Tibial nerve (tissue), 3 donors: ENCODE measurements at regions not wholly inside any gene's neighbourhood (a gene's known extent, or its start where the extent isn't known, plus 50 kb on each side); places are given as distances from the start of the nearest gene placed in this dataset.

ENCODE experiments used
- POLR2A ChIP-seq, 2 donors: fragments of 450-650 bp; IDR thresholded peaks; one replicate each; pipeline ENCODE4 v1.6.1; 2017; ENCODE audit warnings: antibody characterized with exemption in 2 of 2, mild to moderate bottlenecking in 2 of 2, moderate library complexity in 2 of 2
- TF ChIP-seq, protein P1 (sequence below), 5 experiments: fragments of 200-600 bp in 3 of 5; fragments of 450-650 bp in 2 of 5; sonication (generic) in 3 of 5; IDR thresholded peaks; one replicate each; pipeline ENCODE4 v1.5.1; 2016 to 2019; ENCODE audit warnings: antibody characterized with exemption in 5 of 5, mild to moderate bottlenecking in 3 of 5, moderate library complexity in 2 of 5

DNA sequence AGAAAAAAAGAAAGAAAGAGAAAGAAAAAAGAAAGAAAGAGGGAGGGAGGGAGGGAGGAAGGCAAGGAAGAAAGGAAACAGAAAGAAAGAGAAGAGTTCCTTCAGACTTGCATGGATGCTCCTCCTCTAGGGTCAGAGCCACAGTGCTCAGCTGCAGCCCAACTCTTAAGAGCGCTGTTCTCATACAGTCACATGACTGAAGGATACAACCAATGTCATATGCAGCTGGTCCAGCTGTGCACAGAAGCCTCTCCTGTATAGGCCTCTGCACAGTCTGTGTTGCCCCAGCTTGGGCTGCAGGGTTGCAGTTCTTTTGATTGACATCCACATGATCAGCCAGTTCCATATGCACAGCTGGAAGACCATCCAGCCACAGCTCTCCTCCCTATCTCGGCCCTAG lies 86.8 kb upstream of the CTNNB1 start:
- no peak for TF ChIP-seq POLR2A (IDR thresholded peaks at IDR 0.05)
- TF ChIP-seq, protein P1, sequence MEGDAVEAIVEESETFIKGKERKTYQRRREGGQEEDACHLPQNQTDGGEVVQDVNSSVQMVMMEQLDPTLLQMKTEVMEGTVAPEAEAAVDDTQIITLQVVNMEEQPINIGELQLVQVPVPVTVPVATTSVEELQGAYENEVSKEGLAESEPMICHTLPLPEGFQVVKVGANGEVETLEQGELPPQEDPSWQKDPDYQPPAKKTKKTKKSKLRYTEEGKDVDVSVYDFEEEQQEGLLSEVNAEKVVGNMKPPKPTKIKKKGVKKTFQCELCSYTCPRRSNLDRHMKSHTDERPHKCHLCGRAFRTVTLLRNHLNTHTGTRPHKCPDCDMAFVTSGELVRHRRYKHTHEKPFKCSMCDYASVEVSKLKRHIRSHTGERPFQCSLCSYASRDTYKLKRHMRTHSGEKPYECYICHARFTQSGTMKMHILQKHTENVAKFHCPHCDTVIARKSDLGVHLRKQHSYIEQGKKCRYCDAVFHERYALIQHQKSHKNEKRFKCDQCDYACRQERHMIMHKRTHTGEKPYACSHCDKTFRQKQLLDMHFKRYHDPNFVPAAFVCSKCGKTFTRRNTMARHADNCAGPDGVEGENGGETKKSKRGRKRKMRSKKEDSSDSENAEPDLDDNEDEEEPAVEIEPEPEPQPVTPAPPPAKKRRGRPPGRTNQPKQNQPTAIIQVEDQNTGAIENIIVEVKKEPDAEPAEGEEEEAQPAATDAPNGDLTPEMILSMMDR (IDR thresholded peaks at IDR 0.05) = no peak
